GM21619 (cell line): ENCODE measurements at regions not wholly inside any gene's neighbourhood (a gene's known extent, or its start where the extent isn't known, plus 50 kb on each side); places are given as distances from the start of the nearest gene placed in this dataset.
"Not testable (repeated sequence)": the region's sequence is repeated elsewhere in the genome, so short reads cannot be mapped to it uniquely, and the experiment has no call there.

Experiments used
- ATAC-seq: cut with Tn5 transposase; IDR thresholded peaks from one replicate; pipeline ENCODE4 v1.9.1; 2021; ENCODE audit not compliant: unreplicated experiment

DNA sequence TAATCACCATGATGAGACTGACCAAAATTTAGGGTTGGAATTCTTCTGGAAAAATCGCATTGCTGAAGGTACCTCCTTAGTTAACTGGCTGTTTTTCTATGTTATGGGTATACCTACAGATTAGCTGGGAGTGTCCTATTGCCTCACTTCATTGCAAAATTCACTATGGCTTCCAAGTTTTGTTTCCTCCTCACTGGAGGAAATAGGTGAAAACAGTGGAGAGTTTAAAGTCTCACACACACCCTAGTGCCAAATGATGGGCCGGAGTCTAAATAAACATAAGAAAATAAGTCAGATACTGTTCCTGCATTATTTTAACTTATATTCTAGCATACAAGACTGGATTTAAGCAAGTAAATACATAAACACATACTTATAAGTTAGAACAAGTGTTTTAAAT lies 98.2 kb downstream of the AHR start:
- no peak for ATAC-seq

DNA sequence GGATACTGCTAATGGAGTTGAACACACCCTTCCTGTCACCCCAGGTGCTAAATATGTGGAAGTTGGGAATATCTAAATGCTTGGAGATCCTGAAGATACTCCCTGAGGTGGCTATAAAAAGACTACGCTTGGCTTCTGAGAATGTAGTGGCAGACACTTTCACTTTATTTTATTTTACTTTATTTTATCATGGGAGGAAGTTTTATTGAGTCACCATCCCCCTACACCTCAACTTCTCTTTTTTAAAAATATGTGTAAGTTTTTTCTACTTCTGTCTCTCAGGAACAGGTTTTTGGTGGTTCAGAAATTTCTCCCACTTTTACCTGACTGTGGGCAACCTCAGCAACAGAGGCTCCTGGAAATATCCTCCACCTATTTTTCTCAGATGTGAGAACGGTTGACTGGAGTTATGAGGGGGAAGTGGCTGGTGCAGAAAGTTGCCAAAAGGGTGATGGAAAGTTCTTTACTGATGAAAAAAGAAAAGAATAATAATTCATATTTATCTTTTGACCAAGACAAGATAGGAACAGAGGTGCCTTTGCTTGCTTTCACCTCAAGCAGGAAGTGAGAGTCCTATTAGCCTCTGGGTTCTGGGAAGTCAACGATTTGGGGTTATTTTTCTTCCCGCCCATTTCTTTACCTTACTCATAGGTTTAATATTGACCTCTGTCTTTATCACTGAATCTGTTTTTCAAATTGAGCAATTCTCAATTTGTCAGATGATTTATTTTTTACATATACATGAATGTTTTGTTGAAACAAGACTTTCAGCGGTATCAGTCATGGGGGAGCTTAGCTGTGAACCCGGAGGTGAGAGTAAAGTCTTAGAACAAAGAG lies 103.6 kb downstream of the AHR start:
- peak; percentile 69 for ATAC-seq

DNA sequence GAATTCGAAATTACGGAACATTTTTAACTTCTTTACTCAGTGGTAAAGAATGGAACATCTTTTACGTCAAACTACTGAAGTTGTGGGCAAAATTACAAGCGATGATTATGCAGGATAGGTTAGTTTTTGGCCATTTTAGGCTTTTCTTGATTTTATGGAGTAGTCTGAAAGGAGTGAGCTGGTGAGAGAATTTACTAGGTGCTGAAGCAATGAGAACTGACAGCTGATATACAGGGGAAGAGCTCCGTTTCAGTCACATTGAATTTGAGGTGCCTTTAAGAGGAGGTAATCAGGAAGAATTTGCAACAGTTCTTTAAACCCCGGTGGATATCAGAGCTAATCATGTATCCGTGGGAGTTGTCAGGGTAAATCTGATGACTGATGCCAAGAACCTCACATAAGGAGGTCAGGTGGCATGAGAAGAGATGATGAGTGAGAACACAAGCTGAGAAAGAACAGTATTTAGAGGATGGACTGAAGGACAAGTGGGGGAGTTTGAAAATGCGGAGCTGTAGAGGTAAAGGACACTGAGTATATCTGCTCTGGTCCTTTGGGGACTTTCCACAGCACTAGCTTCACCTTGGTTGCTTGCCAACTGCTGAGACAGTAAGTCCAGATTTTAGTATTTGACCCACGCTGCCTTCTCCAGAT lies 104.3 kb downstream of the AHR start:
- ATAC-seq = peak; percentile 69

DNA sequence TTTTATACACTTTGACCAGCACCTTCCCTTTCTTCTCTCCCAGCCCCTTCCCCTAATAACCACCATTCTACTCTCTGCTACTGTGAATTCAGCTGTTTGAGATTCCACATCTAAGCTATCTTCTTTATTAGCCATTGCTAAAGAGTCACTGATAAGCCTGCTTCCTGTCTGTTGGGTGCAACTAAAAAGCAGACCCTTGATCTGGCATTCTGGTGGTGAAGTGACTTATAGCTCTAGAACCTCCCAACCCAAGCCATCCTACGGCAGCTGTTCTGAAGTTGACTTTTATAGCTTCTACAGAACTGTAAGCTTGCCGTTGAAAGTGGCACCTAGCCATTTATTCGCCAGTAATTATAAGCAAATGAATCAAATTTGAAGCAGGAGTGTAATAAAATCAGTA lies 105.6 kb downstream of the AHR start:
- ATAC-seq = no peak

DNA sequence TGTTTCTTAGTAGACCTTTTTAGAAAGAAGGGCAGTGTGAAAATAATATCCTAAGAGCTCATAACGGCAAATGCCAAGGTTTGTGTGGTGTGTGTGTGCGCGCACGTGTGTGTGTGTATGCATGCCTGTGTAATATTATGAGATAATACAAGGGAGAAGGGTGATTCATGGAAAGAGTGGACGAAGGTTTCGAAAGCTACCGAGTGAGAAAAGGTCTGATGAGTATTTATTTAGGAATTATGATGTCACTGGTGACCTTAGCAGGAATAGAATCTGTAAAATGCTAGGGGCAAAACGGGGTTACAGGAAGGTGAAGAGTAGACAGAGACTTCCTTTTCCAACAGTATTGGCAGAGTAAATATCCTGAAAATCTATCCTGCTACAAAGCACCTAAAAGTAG lies 107.3 kb downstream of the AHR start:
- no peak for ATAC-seq

DNA sequence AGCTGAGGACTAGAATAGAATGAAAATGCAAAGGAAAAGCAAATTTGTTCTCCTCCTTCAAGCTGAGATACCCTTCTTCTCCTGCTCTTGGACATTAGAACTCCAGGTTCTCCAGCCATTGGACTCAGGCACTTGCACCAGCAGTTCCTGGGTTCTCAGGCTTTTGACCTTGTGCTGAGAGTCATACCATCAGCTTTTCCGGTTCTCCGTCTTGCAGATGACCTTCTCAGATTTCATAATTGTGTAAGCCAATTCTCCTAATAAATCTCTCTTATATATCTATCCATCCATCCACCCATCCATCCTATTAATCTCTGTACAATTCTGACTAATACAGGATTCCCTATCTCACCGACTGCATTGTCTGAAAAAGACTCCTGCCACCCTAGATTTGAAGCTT lies 108.3 kb downstream of the AHR start:
- no peak for ATAC-seq

DNA sequence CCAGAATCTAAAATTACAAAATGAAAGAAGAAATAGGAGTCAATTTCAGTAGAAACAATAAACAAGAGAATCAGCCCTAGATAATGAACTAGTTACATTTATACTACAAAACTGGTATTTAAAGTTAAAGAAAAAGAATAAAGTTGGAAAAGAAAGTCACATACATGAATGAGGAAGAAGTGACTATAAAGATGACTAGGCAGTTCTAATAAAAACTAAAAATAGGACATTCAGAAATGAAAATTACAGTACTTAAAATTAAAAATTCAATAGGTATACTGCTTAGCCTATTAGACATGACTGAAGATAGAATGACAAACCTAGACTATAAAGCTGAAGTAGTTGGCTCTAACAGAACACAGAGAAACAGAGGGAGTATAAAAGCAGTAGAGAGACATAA lies 108.8 kb downstream of the AHR start:
- no peak for ATAC-seq

DNA sequence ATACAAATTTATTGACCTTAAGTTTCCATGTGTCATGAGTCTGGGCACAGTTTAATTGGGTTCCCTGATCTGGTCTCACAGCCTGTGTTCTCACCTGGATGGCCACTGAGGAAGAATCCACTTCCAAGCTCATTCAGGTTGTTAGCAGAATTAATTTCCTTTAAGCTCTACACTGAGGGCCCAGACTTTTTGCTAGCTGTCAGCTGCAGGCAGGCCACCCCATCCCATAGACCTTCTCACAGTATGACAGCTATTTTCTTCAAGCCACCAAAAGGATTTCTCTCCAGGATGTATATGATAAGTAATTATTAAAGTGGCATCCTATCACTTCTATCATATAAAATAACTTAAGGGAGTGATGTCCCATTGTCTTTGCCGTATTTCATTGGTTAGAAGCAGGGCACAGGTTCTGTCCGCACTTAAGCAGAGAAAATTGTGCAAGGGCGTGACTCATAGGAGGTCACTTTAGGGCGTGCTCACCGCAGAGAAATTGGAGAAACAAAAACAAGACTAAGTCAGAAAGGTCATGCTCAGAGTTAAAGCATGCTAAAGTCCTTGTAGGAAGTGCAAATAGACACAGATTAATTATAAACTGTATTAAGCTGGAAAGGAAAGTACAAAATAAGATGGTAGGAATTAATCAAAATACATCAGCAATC lies 109.9 kb downstream of the AHR start:
- ATAC-seq = no peak

DNA sequence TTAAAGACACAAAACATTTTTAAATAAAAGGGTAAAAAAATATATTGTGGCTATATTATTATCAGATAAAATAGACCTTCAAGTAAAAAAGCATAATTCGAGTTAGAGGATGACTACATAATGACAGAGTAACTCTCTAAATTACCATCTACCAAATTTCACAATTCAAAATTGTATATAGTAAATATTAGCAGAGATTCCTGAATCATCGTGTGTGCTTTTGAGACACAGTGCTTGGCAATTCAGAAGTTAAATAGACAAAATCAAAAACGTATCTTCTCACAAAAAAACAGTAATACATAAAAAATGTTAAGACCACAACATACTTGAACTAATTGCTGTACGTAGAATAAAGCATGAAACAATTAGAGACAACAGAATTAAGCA lies 110.4 kb downstream of the AHR start:
- ATAC-seq = no peak

DNA sequence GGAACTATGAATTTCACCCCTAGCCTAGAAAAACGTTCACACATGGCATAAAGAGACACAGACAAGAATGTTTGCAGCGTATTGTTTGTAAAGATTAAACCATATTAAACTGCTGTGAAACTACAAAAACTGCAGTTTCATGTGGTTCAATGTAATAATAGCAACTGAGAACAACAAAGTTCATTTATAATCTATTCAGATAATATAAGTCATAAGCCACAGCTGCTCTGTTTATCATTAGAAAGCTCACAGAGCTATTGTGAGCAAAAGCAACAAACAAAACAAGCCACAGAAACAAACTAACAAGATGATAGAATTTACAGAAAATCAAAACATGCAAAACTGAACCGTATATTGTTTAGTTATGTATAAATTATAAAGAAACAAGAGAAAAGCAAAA lies 113.5 kb downstream of the AHR start:
- ATAC-seq = peak; percentile 91

DNA sequence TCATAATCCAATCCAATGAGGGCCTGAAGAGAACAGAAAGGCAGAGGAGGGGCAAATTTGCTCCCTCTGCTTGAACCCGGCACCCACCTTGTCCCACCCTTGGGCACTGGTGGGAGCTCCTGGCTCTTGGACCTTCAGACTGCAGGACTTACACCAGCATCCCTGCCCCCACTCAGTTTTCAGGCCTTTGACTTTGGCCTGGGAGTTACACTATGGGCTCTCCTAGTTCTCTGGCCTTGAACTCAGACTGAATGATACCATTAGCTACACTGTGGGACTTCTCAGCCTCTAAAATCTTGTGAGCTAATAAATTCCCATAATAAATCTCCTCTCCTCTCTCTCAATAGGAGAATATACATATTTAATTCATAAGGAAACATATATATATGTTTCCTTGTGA lies 114.4 kb downstream of the AHR start:
- ATAC-seq = no peak

DNA sequence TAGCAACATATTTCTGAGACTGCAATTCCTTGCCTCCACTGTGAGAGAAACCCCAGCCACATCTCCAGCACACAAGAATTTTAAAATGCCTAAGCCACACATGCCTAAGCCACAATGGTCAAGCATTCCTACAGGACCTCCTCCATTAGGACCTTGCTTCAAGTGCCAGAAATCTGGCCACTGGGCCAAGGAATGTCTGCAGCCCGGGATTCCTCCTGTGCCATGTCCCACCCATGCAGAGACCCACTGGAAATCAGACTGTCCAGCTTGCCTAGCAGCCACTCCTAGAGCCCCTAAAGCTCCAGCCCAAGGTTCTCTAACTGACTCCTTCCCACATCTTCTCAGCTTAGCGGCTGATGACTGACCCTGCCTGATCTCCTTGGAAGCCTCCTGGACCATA lies 117.5 kb downstream of the AHR start:
- ATAC-seq = no peak

DNA sequence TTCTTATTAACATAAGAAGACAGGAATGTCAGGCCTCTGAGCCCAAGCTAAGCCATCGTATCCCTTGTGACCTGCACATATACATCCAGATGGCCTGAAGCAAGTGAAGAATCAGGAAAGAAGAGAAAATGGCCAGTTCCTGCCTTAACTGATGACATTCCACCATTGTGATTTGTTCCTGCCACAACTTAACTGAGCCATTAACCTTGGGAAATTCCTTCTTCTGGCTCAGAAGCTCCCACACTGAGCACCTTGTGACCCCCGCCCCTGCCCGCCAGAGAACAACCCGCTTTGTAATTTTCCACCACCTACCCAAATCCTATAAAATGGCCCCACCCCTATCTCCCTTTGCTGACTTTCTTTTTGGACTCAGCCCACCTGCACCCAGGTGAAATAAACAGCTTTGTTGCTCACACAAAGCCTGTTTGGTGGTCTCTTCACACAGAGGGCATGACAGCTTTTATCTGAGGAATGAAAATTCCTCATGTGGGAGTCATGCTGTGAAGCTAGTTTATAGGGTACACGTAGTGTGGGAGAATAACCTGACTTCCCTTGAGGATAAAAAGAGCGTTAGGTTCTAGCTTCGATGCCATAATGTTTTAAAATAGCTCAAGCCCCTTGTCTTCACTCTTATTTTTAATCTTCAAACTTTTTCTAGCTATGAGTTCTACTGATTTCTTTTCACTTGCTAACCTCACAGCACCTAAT lies 122.0 kb downstream of the AHR start:
- ATAC-seq = not testable (repeated sequence)

DNA sequence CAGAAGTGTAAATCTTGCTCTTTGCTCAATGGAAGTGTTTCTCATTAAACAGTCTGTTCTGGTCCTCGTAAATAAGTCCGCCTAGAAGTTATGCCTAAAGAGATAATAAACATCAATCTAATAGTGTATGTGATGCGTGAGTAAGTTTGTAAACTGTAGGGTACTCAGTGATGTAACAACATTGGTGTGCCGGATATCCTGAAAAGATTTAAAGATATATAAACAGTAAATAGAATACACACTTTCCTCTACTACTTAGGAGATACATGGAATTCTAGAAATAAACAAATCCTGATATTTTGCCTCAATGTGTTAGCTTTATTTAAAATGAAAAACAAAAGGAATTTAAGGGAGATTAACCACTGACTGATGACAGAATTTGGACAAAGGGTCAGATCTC lies 123.5 kb downstream of the AHR start:
- no peak for ATAC-seq

DNA sequence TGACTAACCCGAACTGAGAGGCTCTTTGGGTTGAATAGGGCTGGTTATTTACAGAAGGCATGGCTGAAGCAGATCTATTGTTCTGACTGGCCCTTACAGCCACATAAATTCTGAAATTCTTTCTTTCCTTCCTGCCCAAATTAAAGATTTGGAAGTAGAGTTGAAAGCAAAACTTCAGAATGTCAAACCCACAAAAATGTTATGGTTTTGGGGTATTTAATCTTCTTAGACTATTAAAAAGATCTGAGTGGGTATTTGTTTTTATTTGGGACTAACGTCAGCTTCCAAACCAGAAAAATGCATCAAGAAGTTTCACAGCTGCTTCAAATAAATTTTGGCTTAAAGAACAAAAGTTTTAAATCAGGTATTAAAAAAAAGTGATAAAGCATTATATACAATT lies 124.5 kb downstream of the AHR start:
- no peak for ATAC-seq

DNA sequence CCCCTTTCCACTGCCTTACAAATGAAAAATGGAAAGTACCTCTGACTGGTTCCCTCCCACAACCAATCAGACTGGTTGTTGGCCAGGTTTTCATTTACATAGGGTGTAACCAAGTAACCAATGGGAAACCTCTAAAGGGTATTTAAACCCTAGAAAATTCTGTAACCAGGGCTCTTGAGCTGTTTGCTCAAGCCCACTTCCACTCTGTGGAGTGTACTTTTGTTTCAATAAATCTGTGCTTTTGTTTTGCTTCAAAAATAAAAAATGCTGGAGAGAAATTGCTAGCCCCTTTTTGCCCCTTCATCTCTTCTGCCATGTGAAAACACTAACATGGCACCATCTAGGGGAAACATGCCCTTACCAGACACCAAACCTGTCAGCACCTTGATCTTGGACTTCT lies 129.5 kb downstream of the AHR start:
- ATAC-seq = no peak

DNA sequence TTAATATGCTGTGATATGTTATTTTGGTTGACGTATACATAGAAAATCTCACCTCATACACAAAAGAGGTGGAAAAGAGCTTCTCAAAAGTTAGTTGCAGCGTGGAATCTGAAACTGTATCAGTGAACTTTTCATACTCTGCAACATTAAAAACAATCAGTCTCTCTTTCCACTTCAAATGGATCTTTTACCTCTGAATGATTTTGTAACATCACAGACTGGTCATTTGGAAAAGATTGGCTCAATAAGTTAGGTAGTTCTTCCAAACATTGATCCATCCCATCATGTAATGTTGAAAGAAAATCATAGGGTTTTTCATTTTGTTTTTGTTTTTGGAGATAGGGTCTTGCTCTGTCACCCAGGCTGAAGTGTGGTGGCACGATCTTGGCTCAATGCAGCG lies 131.1 kb downstream of the AHR start:
- no peak for ATAC-seq

DNA sequence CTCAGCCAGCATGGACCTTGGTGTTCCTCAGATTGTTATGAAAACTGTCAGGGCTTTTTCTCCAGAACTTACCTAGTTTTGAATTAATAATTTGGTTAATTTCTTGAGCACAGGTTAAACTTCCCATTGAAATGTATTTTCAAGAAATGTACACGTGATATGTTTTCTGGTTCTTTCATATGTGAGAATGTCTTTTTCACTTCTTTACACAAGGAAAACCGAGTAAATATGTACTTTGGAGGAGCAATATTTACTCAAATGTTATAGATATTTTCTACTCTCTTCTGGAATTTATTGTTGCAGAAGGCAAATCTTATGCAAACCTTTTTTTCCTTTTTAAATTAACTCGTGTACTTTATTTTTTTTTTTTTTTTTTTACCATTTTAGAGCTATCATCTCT lies 134.3 kb downstream of the AHR start:
- no peak for ATAC-seq

DNA sequence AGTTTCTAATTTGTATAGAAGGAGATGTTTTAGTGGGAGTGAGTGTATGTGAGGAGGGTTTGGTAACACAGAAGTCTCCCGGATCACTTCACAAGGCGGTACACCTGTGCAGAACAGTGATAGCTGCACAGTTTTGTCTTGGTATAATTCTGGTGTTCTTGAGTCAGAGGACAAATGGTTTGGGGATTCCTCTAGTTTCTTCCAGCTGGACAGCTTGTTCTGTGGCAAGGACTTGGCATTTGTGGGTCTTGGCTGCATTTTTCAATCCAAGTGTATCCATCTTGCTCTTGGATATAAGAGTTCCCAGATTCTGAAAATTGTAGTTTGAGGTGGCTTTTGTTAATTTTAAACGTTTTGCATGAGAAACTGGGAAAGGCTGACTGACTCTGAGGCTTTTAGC lies 135.7 kb downstream of the AHR start:
- no peak for ATAC-seq

DNA sequence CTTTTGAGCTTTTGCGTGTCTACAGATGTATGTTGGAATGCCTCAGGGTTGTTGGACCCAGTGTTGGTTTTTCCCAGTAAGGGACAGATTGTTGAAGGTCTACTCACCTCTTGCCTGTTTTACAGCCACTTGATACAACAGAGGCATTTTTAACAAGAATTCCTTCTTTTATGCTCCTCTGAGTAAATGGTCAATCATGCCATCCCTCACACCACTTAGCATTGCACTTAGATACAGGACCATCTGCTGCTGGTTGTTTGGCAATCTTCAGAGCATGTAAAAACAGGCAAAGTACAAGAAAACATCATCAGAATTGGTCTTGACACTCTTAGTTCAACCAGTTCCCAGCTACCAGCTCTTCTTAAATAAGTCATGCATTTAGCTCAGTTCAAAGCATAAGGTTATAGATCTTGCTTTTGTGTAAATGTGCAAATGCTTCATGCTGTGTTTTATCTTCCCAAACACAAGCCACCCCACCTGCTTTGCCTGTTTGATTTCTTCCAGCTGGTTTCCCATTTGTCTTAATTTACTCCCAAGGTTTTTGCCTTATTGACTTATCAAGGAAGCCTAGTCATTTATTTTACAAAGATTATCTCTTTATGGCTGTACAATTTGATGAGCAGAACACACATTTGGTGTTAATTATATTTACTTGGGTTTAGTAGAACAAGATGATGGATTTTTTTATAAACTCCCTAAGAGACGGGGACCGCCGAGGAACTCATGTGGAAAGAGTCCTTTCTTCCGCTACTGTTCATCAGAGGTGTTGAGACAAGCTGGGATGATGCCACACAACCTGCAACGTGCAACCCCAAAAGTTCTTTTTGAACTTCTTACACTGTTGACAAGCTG lies 136.6 kb downstream of the AHR start:
- no peak for ATAC-seq

DNA sequence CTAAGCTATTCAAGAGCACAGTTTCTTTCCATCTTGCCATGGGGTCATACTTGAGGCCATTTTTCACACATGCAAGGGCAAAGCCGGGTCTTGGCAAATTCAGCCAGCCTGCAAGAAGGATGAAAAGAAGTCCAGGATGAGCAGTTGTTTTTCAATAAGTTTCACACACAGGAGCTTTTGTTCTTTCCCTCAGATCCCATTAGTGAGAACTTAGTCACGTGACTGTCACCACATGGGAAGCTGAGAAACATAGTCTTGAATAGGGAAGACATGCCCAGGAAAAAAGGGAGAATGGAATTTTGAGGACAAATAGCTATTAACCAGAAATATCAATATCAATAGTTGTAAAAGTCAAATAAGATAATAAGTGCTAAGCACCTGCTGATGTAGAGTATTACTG lies 137.7 kb downstream of the AHR start:
- no peak for ATAC-seq
